ENCODE measurements at regions not wholly inside any gene's neighbourhood (a gene's known extent, or its start where the extent isn't known, plus 50 kb on each side); places are given as distances from the start of the nearest gene placed in this dataset.

- no peaks in the 10 kb centered on the region for H3K9me3 ChIP-seq (ENCODE audit: low read depth)
- no peak overlapping the region for H2AFZ ChIP-seq (replicated peaks)
- no peak overlapping the region for H3K9ac ChIP-seq
- no peak overlapping the region for H3K4me2 ChIP-seq
- peaks cover 22% of the 10 kb centered on the region for H3K27me3 Mint-ChIP-seq (ENCODE audit: insufficient read depth, low read depth)
- peaks cover 42% of the 10 kb centered on the region for H3K4me1 Mint-ChIP-seq
- H3K27ac Mint-ChIP-seq, result no peak overlapping the region
- TF ChIP-seq EZH2 (IDR thresholded peaks at IDR 0.05) (no peak), CTCF (IDR thresholded peaks at IDR 0.05) (no peak), EZH2phosphoT487 (IDR thresholded peaks at IDR 0.05) (no peak)
- no peaks in the 10 kb centered on the region for H3K36me3 ChIP-seq
- no peaks in the 10 kb centered on the region for H4K20me1 ChIP-seq (ENCODE audit: low read depth)
- H3K27me3 ChIP-seq, result peaks cover 4% of the 10 kb centered on the region
- H3K9me3 Mint-ChIP-seq, result peaks cover 5% of the 10 kb centered on the region
- H3K4me3 Mint-ChIP-seq, result no peak overlapping the region
- H3K36me3 Mint-ChIP-seq, result no peaks in the 10 kb centered on the region
- peaks cover 26% of the 10 kb centered on the region for H3K4me1 ChIP-seq
- H3F3A ChIP-seq (ENCODE audit: low read depth), result peaks cover 21% of the 10 kb centered on the region
- no peak overlapping the region for H3K4me3 ChIP-seq
- no peak for DNase-seq (ENCODE audit: low spot score)
- no peaks in the 10 kb centered on the region for H3K79me2 ChIP-seq (ENCODE audit: low read depth)
- H3K27ac ChIP-seq, result no peak overlapping the region
Measured at GRCh38 chr3:126264381-126264780, 84.0 kb upstream of the ALDH1L1 start.

GRCh38 chr3:126263971-126264370 is 83.6 kb upstream of the ALDH1L1 start:
- H3K27ac Mint-ChIP-seq, result no peak overlapping the region
- Histone ChIP-seq H3K9me3 (ENCODE audit: low read depth) (no peaks in the 10 kb centered on the region), H3K4me1 (peaks cover 26% of the 10 kb centered on the region), H3K4me2 (no peak overlapping the region), H3K27ac (no peak overlapping the region), H2AFZ (replicated peaks) (no peak overlapping the region), H3K79me2 (ENCODE audit: low read depth) (no peaks in the 10 kb centered on the region), H3K27me3 (peaks cover 4% of the 10 kb centered on the region), H3K36me3 (no peaks in the 10 kb centered on the region), H3K4me3 (no peak overlapping the region), H3F3A (ENCODE audit: low read depth) (peaks cover 18% of the 10 kb centered on the region), H3K9ac (no peak overlapping the region), H4K20me1 (ENCODE audit: low read depth) (no peaks in the 10 kb centered on the region)
- peaks cover 38% of the 10 kb centered on the region for H3K4me1 Mint-ChIP-seq
- no peak for DNase-seq (ENCODE audit: low spot score)
- H3K27me3 Mint-ChIP-seq (ENCODE audit: insufficient read depth, low read depth), result peaks cover 20% of the 10 kb centered on the region
- H3K4me3 Mint-ChIP-seq, result no peak overlapping the region
- TF ChIP-seq EZH2phosphoT487 (IDR thresholded peaks at IDR 0.05) (no peak), EZH2 (IDR thresholded peaks at IDR 0.05) (no peak), CTCF (IDR thresholded peaks at IDR 0.05) (no peak)
- no peaks in the 10 kb centered on the region for H3K36me3 Mint-ChIP-seq
- H3K9me3 Mint-ChIP-seq, result peaks cover 5% of the 10 kb centered on the region

- H3F3A ChIP-seq (ENCODE audit: low read depth), result peaks cover 16% of the 10 kb centered on the region
- H3K27me3 Mint-ChIP-seq (ENCODE audit: insufficient read depth, low read depth), result peaks cover 20% of the 10 kb centered on the region
- no peak overlapping the region for H2AFZ ChIP-seq (replicated peaks)
- H3K4me3 Mint-ChIP-seq, result no peak overlapping the region
- H3K4me1 ChIP-seq, result peaks cover 26% of the 10 kb centered on the region
- H3K27me3 ChIP-seq, result peaks cover 4% of the 10 kb centered on the region
- no peak overlapping the region for H3K4me3 ChIP-seq
- H3K36me3 ChIP-seq, result no peaks in the 10 kb centered on the region
- H3K4me1 Mint-ChIP-seq, result peaks cover 38% of the 10 kb centered on the region
- H3K79me2 ChIP-seq (ENCODE audit: low read depth), result no peaks in the 10 kb centered on the region
- no peak for TF ChIP-seq EZH2 (IDR thresholded peaks at IDR 0.05)
- no peak for TF ChIP-seq EZH2phosphoT487 (IDR thresholded peaks at IDR 0.05)
- TF ChIP-seq CTCF (IDR thresholded peaks at IDR 0.05), result no peak
- H3K36me3 Mint-ChIP-seq, result no peaks in the 10 kb centered on the region
- DNase-seq (ENCODE audit: low spot score), result no peak
- H3K9ac ChIP-seq, result no peak overlapping the region
- H3K27ac Mint-ChIP-seq, result no peak overlapping the region
- no peak overlapping the region for H3K4me2 ChIP-seq
- no peaks in the 10 kb centered on the region for H3K9me3 ChIP-seq (ENCODE audit: low read depth)
- no peaks in the 10 kb centered on the region for H4K20me1 ChIP-seq (ENCODE audit: low read depth)
- peaks cover 5% of the 10 kb centered on the region for H3K9me3 Mint-ChIP-seq
- H3K27ac ChIP-seq, result no peak overlapping the region
Measured at GRCh38 chr3:126263539-126263938, 83.2 kb upstream of the ALDH1L1 start.
